HAP-1 (cell line): ENCODE measurements at regions not wholly inside any gene's neighbourhood (a gene's known extent, or its start where the extent isn't known, plus 50 kb on each side); places are given as distances from the start of the nearest gene placed in this dataset.
"Not testable (repeated sequence)": the region's sequence is repeated elsewhere in the genome, so short reads cannot be mapped to it uniquely, and the experiment has no call there.

Experiments
- DNase-seq, 2 experiments: peaks; one replicate each; pipeline ENCODE4 v3.0.0-alpha.2; 2016 to 2020; ENCODE audit warnings: low spot score in 2 of 2
- H3K27me3 ChIP-seq: fragments of 250-450 bp; sonication (Bioruptor Pico); 2 replicates; pipeline ENCODE4 v1.5.1; 2020; ENCODE audit warnings: low read depth, mild to moderate bottlenecking, moderate library complexity
- H3K36me3 ChIP-seq: fragments of 250-450 bp; sonication (Bioruptor Pico); replicated peaks from 2 replicates; pipeline ENCODE4 v1.5.1; 2020; ENCODE audit warnings: mild to moderate bottlenecking
- H3K4me1 ChIP-seq: fragments of 250-450 bp; sonication (Bioruptor Pico); 2 replicates; pipeline ENCODE4 v1.5.1; 2020; ENCODE audit warnings: mild to moderate bottlenecking
- H3K4me3 ChIP-seq: fragments of 250-450 bp; sonication (Bioruptor Pico); 2 replicates; pipeline ENCODE4 v1.5.1; 2020; ENCODE audit warnings: mild to moderate bottlenecking, moderate library complexity
- H3K9me3 ChIP-seq: fragments of 250-450 bp; sonication (Bioruptor Pico); 2 replicates; pipeline ENCODE4 v1.5.1; 2020; ENCODE audit warnings: mild to moderate bottlenecking, moderate library complexity
- in situ Hi-C: fragments of 300-500 bp; cut with MboI; formaldehyde crosslinking; loops from 3 replicates; pipeline ENCODE4 v1.14.3; 2020; ENCODE audit warnings: low sequenced_read_pairs, inconsistent platforms, mixed read lengths

DNA sequence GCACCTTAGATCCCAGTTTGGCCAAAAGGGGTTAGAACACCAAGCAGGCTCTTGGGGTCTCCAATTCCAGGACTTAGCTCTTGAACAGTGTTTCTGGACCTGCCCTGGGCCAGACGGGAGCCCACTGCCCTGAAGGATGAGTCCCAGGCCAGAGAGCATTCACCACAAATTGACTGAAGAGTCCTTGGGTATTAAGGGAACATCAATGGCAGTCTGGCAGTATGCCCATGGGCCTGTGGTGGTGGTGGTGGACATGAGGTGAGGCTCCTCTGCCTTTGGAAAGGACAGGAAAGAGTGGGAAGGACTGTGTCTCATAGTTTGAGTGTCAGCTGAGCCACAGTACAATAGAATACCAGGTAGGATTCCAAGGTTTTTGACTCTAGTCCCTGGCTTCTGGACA, 960.0 kb downstream of the DIPK2A start:
- no peaks in the 10 kb centered on the region for H3K36me3 ChIP-seq
- H3K4me3 ChIP-seq, result no peak overlapping the region
- in situ Hi-C loops, result no loop called here
- no peaks in the 10 kb centered on the region for H3K27me3 ChIP-seq
- peaks cover 4% of the 10 kb centered on the region; the same call in 1 of the 2 replicates for H3K9me3 ChIP-seq
- H3K4me1 ChIP-seq, result peaks cover 15% of the 10 kb centered on the region
- no peak for DNase-seq

GRCh38 chr3:144942093-144942837, 970.6 kb downstream of the DIPK2A start:
- no peak for DNase-seq
- Histone ChIP-seq H3K36me3 (no peaks in the 10 kb centered on the region), H3K27me3 (no peaks in the 10 kb centered on the region), H3K4me3 (no peak overlapping the region), H3K9me3 (no peaks in the 10 kb centered on the region), H3K4me1 (no peaks in the 10 kb centered on the region; the same call in 1 of the 2 replicates)
- in situ Hi-C loops, result no loop called here

GRCh38 chr3:144942838-144943197, 971.2 kb downstream of the DIPK2A start:
- Histone ChIP-seq H3K36me3 (no peaks in the 10 kb centered on the region), H3K4me3 (no peak overlapping the region), H3K27me3 (no peaks in the 10 kb centered on the region), H3K9me3 (no peaks in the 10 kb centered on the region), H3K4me1 (peaks cover 5% of the 10 kb centered on the region)
- no peak for DNase-seq
- in situ Hi-C loops, result no loop called here

- Histone ChIP-seq H3K9me3 (no peaks in the 10 kb centered on the region), H3K27me3 (no peaks in the 10 kb centered on the region), H3K4me1 (peaks cover 19% of the 10 kb centered on the region), H3K4me3 (no peak overlapping the region), H3K36me3 (no peaks in the 10 kb centered on the region)
- DNase-seq, result peak; percentile 55 to 56
- in situ Hi-C loops, result no loop called here
Observed at GRCh38 chr3:144947895-144948294, 976.3 kb downstream of the DIPK2A start.

DNA sequence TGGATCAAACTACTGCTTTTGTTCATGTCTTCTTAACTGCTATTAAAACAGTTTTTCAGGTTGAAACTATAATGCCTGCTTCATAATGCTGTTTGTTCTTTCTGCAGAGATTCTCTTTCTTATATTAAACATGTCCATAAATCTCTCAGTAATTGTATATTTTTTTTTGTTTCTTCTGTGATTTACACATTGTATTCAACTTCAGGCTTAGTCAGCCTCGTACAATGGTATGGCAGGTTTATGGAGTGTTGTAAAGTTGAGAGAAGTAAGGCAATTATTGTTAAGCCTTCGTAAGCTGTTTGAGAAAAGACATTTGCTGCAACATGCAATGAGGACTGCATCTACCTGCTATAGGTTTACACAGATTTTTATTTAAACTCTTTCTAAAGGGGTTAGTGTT, 977.1 kb downstream of the DIPK2A start:
- Histone ChIP-seq H3K36me3 (no peaks in the 10 kb centered on the region), H3K27me3 (no peaks in the 10 kb centered on the region), H3K4me1 (peaks cover 19% of the 10 kb centered on the region), H3K4me3 (no peak overlapping the region), H3K9me3 (no peaks in the 10 kb centered on the region)
- in situ Hi-C loops, result no loop called here
- peak; percentile 56 to 100 for DNase-seq

DNA sequence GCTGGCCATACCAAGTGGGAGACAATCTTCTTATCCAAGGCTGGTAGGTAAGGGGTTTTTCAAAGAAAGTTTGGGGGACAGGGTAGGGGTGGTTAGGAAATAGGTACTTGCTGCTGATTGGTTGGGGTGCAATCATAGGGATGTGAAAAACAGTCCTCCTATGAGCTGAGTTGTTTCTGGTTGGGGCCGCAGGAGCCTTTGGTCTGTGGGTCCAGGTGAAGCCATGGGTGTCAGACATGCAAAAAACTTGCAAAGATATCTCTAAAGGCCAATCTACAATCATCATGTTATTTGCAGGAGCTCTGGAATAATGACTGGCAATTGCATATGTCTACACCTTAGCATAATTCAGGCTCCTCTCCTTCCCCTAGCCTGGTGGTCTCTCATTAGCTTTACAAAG, 982.3 kb downstream of the DIPK2A start:
- no peaks in the 10 kb centered on the region for H3K9me3 ChIP-seq
- in situ Hi-C loops, result no loop called here
- H3K4me3 ChIP-seq, result no peak overlapping the region
- H3K27me3 ChIP-seq, result no peaks in the 10 kb centered on the region; the same call in 1 of the 2 replicates
- peaks cover 8% of the 10 kb centered on the region for H3K4me1 ChIP-seq
- no peak for DNase-seq
- H3K36me3 ChIP-seq, result no peaks in the 10 kb centered on the region

- H3K4me1 ChIP-seq, result no peaks in the 10 kb centered on the region
- H3K27me3 ChIP-seq, result no peaks in the 10 kb centered on the region; the same call in 1 of the 2 replicates
- no peaks in the 10 kb centered on the region for H3K36me3 ChIP-seq
- H3K4me3 ChIP-seq, result no peak overlapping the region
- H3K9me3 ChIP-seq, result no peaks in the 10 kb centered on the region
- in situ Hi-C loops, result no loop called here
- no peak for DNase-seq
Observed at GRCh38 chr3:144957398-144958101, 985.9 kb downstream of the DIPK2A start.

DNA sequence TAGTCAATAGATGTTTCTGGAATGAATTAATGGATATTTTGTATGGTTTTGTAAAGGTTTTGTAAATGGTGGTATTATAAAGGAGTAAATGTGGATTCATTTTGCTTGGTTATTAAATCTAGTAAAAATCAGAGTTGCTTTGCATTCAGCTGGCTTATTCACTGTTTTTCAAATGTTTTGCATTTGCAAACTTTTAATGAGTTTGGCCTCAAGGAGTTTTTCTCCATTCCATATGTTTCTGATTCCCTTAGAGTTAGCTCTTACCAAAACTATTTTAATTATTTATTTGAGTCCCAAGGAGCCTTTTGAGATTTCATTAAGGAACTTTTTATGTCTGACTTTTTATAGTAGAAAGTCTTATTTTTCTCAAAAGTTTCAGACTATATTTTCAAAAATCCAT, 992.2 kb downstream of the DIPK2A start:
- no peak for DNase-seq

DNA sequence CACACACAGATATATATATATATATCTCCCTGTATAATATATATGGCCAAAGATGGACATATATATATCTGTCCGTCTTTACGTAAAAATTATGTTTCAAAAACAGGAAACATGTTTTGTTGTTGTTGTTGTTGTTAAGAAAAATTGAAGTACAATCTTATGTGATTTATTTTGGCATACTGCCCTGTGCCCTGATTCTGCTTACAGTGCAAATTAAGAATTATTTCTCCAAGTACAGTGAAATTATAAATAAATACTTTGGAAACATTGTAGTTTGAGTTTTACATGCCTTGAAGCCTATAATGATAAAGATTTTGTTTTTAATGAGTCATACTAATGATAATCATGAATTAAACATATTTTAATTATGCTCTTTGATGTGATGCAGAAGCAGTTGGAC, 994.9 kb downstream of the DIPK2A start:
- no peaks in the 10 kb centered on the region for H3K27me3 ChIP-seq
- H3K9me3 ChIP-seq, result no peaks in the 10 kb centered on the region
- in situ Hi-C loops, result no loop called here
- H3K36me3 ChIP-seq, result no peaks in the 10 kb centered on the region
- DNase-seq, result no peak
- H3K4me3 ChIP-seq, result no peak overlapping the region
- H3K4me1 ChIP-seq, result peaks cover 6% of the 10 kb centered on the region; the same call in 1 of the 2 replicates

More for the DNA sequence above, 992.2 kb downstream of the DIPK2A start:
- Histone ChIP-seq H3K4me3 (no peak overlapping the region), H3K9me3 (no peaks in the 10 kb centered on the region), H3K36me3 (no peaks in the 10 kb centered on the region), H3K27me3 (no peaks in the 10 kb centered on the region), H3K4me1 (no peaks in the 10 kb centered on the region)
- in situ Hi-C loops, result no loop called here

DNA sequence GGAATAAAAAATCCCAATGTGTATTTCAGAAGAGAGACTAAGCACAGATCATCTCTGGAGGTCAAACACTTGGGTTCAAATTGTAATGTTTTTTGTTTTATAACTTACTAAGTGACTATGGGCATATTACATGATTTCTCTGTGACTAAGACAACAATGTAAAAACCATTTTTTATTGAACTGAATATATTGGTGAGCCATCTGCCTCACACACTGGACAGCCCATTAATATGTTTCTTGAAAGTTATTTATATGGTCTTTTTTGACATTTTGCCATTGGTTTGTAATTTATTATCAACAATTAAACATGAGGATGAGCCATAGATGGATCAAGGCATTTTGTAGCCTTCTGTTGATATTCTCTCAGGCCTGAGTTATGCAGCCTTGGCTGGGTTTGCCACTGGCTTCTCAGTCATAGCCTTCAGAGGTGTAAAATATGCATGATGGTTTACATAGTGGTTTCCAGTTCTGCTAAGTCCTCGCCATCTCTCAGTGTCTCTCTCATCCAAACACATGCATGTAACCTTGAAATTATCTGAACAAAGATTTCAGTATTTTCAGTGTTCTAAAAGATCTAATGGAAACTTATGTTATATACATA, 997.2 kb downstream of the DIPK2A start:
- Histone ChIP-seq H3K27me3 (no peaks in the 10 kb centered on the region), H3K36me3 (no peaks in the 10 kb centered on the region), H3K4me3 (no peak overlapping the region), H3K4me1 (peaks cover 6% of the 10 kb centered on the region; the same call in 1 of the 2 replicates), H3K9me3 (no peaks in the 10 kb centered on the region)
- in situ Hi-C loops, result no loop called here
- DNase-seq, result no peak

GRCh38 chr3:144984481-144984880, 1012.9 kb downstream of the DIPK2A start:
- H3K9me3 ChIP-seq, H3K27me3 ChIP-seq, H3K36me3 ChIP-seq, H3K4me1 ChIP-seq, in situ Hi-C loops, H3K4me3 ChIP-seq, DNase-seq: not testable (repeated sequence)

GRCh38 chr3:144989807-144990206, 1018.2 kb downstream of the DIPK2A start:
- in situ Hi-C loops, result no loop called here
- no peak for DNase-seq
- H3K27me3 ChIP-seq, result no peaks in the 10 kb centered on the region
- H3K36me3 ChIP-seq, result no peaks in the 10 kb centered on the region
- H3K4me1 ChIP-seq, result peaks cover 2% of the 10 kb centered on the region; the same call in 1 of the 2 replicates
- no peak overlapping the region for H3K4me3 ChIP-seq
- H3K9me3 ChIP-seq, result no peaks in the 10 kb centered on the region

GRCh38 chr3:144995856-144996255, 1024.2 kb downstream of the DIPK2A start:
- Histone ChIP-seq H3K9me3 (no peaks in the 10 kb centered on the region), H3K4me1 (no peaks in the 10 kb centered on the region), H3K27me3 (no peaks in the 10 kb centered on the region), H3K36me3 (no peaks in the 10 kb centered on the region), H3K4me3 (no peak overlapping the region)
- DNase-seq, result no peak
- in situ Hi-C loops, result no loop called here

DNA sequence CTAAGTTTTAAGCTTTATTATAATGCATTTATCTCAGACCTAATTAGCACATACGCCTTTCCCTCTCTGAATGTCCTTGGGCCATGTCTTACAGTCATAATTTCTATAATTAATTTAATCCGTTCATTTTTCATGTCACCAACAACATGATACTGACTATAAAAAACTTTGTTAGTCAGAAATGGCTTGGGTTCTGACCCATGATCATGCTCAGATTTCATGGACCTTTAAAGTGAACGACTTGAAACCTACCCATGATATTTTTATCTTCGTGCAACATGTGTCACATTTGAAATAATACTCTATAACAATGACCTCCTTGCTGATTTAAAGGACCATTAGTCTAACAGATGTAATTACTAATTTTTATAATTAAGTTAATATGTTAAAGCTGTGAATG, 1033.8 kb downstream of the DIPK2A start:
- no peak for DNase-seq
- Histone ChIP-seq H3K36me3 (no peaks in the 10 kb centered on the region), H3K4me1 (no peaks in the 10 kb centered on the region), H3K4me3 (no peak overlapping the region), H3K27me3 (no peaks in the 10 kb centered on the region), H3K9me3 (no peaks in the 10 kb centered on the region; the same call in 1 of the 2 replicates)
- in situ Hi-C loops, result no loop called here
